GM12891 (cell line): ENCODE measurements at regions not wholly inside any gene's neighbourhood (a gene's known extent, or its start where the extent isn't known, plus 50 kb on each side); places are given as distances from the start of the nearest gene placed in this dataset.
"Not testable (repeated sequence)": the region's sequence is repeated elsewhere in the genome, so short reads cannot be mapped to it uniquely, and the experiment has no call there.

Experiments used
- DNase-seq: peaks from one replicate; pipeline ENCODE4 v3.0.0; 2011; ENCODE audit warnings: low spot score; ENCODE audit not compliant: insufficient read length
- FAIRE-seq: peaks from 2 replicates; lab custom pipeline; 2011; peaks lifted over from hg19 to GRCh38; lab: Jason Lieb, UNC
- PAX5 ChIP-seq: IDR thresholded peaks from 2 replicates; pipeline ENCODE4 v1.6.1; 2011; ENCODE audit warnings: low read length, moderate library complexity, mild to moderate bottlenecking; ENCODE audit not compliant: insufficient read depth, severe bottlenecking
- POLR2A ChIP-seq: IDR thresholded peaks from 2 replicates; pipeline ENCODE4 v1.6.1; 2011; ENCODE audit warnings: low read depth, low read length, control low read depth
- POLR2AphosphoS5 ChIP-seq: IDR thresholded peaks from 2 replicates; pipeline ENCODE4 v1.6.1; 2011; ENCODE audit warnings: low read depth, low read length, control low read depth
- POU2F2 ChIP-seq: IDR thresholded peaks from 2 replicates; pipeline ENCODE4 v1.6.1; 2011; ENCODE audit warnings: low read depth, mild to moderate bottlenecking, control low read depth, low read length, moderate library complexity
- SPI1 ChIP-seq: IDR thresholded peaks from 2 replicates; pipeline ENCODE4 v1.6.1; 2011; ENCODE audit warnings: low read depth, low read length, control low read depth
- TAF1 ChIP-seq: IDR thresholded peaks from 2 replicates; pipeline ENCODE4 v1.6.1; 2011; ENCODE audit warnings: low read depth, low read length, control low read depth

- DNase-seq, result no peak
- FAIRE-seq, result no peak
- TF ChIP-seq PAX5, result no peak
- no peak for TF ChIP-seq POLR2A
- TF ChIP-seq POU2F2, result no peak
- TF ChIP-seq POLR2AphosphoS5, result no peak
- TF ChIP-seq SPI1, result no peak
- TF ChIP-seq TAF1, result no peak
Observed at GRCh38 chr7:146057958-146058357, 58.6 kb upstream of the CNTNAP2 start.

- TF ChIP-seq PAX5, result no peak
- DNase-seq (no peak), FAIRE-seq (no peak)
Observed at GRCh38 chr7:146054909-146055308, 61.7 kb upstream of the CNTNAP2 start.

- no peak for FAIRE-seq
- TF ChIP-seq POLR2AphosphoS5 (no peak), SPI1 (no peak), PAX5 (no peak), POU2F2 (no peak), TAF1 (no peak), POLR2A (no peak)
- DNase-seq, result no peak
Observed at GRCh38 chr7:146053492-146053891, 63.1 kb upstream of the CNTNAP2 start.

- not testable (repeated sequence) for FAIRE-seq, DNase-seq
Observed at GRCh38 chr7:146043310-146043709, 73.3 kb upstream of the CNTNAP2 start.

DNA sequence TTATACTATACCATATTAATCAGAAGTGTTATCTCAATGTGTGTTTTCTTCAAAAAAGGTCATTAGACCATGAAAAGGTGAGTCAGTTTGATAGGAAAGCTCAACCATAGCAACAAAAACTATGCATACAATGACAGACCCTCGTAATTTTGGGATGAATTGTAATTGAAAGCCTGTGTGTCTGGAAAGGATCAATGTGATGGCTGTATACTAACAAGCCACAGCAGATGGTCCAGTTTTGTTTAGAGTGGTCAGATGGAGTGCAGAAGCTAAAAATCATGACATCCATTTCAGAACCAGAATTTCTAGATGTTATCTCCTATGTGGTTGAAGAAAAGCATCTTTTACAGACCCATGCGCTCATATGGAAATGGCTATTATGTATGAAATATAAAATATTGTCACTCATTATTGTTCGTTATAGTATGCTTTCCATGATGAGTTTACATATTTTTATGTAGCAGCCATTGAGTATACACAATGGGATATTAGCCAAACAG lies 88.3 kb upstream of the CNTNAP2 start:
- TF ChIP-seq POLR2AphosphoS5, result no peak
- TF ChIP-seq POU2F2, result no peak
- no peak for TF ChIP-seq SPI1
- TF ChIP-seq PAX5, result no peak
- TF ChIP-seq POLR2A, result no peak
- no peak for TF ChIP-seq TAF1
- FAIRE-seq (no peak), DNase-seq (no peak)

GRCh38 chr7:146027243-146027642 lies 89.4 kb upstream of the CNTNAP2 start:
- FAIRE-seq (no peak), DNase-seq (no peak)
- TF ChIP-seq POLR2A, result no peak
- TF ChIP-seq PAX5, result no peak
- no peak for TF ChIP-seq POLR2AphosphoS5
- no peak for TF ChIP-seq SPI1
- TF ChIP-seq TAF1, result no peak
- no peak for TF ChIP-seq POU2F2

- FAIRE-seq, result no peak
- DNase-seq, result no peak
- TF ChIP-seq TAF1 (no peak), POLR2AphosphoS5 (no peak), POLR2A (no peak), SPI1 (no peak), POU2F2 (no peak), PAX5 (no peak)
Observed at GRCh38 chr7:146022776-146023175, 93.8 kb upstream of the CNTNAP2 start.

GRCh38 chr7:146019041-146020004 lies 97.3 kb upstream of the CNTNAP2 start:
- not testable (repeated sequence) for DNase-seq, FAIRE-seq

GRCh38 chr7:146017366-146017765 lies 99.2 kb upstream of the CNTNAP2 start:
- FAIRE-seq, DNase-seq: not testable (repeated sequence)

DNA sequence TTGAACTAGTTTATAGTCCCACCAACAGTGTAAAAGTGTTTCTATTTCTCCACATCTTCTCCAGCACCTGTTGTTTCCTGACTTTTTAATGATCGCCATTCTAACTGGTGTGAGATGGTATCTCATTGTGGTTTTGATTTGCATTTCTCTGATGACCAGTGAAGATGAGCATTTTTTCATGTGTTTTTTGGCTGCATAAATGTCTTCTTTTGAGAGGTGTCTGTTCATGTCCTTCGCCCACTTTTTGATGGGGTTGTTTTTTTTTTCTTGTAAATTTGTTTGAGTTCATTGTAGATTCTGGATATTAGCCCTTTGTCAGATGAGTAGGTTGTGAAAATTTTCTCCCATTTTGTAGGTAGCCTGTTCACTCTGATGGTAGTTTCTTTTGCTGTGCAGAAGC lies 102.4 kb upstream of the CNTNAP2 start:
- not testable (repeated sequence) for DNase-seq, FAIRE-seq

DNA sequence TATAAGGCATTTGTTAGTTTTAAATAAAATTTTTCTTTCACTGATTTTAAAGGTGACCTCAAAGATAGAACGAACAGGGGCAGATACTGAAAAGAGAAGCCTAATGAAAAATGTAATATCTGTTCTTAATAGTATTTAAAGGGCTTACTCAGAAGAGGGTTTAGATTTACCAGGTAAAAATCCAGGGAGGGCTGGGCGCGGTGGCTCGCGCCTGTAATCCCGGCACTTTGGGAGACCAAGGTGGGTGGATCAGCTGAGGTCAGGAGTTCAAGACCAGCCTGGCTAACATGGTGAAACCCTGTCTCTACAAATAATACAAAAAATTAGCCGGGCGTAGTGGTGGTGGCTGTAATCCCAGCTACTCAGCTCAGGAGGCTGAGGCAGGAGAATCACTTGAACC lies 108.3 kb upstream of the CNTNAP2 start:
- no peak for FAIRE-seq
- DNase-seq, result no peak
- TF ChIP-seq TAF1 (no peak), POU2F2 (no peak), SPI1 (no peak), PAX5 (no peak), POLR2AphosphoS5 (no peak), POLR2A (no peak)
